ENCODE measurements at regions not wholly inside any gene's neighbourhood (a gene's known extent, or its start where the extent isn't known, plus 50 kb on each side); places are given as distances from the start of the nearest gene placed in this dataset.

DNA sequence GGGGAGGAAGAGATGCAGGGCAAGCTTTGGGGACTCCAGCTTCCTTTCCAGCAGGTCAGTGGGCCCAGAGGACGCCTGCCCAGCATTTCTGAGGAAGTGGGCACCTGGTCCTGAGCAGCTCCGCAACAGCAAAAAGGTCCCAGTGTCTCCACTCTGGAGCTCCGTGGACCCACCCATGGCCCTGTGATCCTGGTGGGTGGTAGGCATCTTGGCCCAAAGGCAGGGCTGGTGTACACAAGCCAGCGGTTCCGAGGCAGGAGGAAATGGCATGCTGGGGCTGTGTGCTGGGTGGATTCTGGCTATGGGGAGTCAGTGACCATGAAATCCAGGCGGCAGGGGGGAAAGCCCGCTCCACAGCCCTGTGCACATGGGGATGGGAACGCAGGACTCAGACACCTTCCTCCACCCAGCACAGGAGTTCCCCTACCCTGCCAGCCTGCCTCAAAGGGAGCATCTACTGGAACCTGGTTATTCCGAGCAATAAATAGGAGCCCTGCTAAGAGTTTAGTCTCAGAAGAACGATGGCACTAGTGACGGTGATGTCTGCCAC, 206.0 kb downstream of the GLI2 start:
- no peak for DNase-seq

DNA sequence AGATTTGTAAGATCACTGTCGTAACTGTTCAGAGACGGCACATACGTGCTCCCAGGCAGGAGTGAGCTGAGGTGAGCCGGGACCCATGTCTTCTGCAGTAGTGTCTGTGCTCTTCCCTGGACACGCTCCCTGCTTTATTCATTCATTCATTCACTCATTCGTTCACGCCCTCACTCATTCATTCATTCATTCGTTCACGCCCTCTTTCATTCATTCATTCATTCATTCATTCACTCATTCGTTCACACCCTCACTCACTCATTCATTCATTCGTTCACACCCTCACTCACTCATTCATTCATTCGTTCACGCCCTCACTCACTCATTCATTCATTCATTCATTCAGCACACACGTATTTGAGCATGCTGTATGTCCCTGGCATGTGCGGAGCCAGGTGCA, 207.0 kb downstream of the GLI2 start:
- no peak for DNase-seq

DNA sequence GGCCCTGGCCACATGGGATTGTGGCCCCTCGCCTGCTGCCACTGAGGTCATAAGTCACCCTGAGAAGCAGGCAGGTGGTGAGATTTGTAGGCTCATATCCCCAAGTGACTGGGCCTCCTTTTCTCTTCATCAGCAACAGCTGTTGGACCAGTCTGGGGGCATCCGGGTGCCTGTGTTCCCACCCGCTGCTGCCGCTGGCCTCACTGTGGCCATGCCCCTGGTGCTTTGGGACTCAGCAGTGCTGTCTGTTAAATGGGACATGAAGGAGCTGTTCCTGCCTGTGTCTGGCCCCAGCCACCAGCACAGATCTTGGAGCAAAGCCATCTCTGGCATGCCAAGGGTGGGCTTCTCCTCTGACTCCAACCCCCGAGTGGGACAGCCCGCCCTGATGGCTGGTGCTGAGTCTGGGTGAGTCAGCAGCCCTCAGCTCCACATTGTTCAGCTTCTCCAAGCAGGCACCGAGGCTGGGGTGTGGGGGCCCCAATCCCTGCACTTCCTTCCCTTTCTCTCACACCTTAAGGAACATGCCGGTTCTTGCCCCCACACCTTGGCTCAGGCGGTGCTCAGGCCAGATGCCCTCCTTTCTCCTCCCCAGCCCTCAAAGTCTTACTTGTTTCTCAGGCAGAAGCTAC, 207.9 kb downstream of the GLI2 start:
- DNase-seq: no peak

DNA sequence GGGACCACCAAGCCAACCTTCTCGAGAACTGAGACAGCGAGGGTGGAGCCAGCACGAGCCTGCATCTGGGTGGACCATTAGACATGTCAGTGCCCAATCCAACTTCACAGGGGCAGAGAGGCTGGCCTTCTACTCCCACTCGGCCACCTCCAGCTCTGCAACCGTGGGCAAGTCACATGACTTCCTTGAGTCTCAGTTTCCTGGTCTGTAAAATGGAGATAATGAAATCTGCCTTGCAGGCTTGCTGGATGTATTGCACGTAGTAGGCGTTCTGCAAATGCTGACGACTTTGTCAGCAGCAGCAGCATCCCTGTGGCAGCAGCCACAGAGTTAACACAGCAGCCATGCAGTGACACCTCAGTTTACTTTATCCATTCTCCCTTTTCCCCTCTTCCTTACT, 208.9 kb downstream of the GLI2 start:
- DNase-seq: no peak

DNA sequence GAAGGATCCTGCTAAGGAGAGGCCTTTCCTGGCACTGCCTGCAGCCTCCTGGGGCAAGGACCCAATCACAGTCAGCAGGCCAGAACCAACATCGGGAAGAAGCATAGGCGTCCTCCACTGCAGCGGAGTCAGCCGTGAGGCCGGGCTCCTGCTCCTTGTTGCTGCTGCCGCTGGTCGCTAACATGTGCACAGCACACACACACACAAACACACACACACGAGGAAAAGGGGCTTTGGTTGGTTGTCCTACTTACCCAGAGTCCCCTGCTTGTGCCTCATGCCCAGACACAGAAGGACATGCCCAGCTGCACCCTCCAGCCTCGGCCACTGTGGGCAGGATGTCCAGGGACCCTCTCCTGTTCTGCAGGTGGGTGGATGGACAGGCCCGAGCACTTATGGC, 209.4 kb downstream of the GLI2 start:
- no peak for DNase-seq

DNA sequence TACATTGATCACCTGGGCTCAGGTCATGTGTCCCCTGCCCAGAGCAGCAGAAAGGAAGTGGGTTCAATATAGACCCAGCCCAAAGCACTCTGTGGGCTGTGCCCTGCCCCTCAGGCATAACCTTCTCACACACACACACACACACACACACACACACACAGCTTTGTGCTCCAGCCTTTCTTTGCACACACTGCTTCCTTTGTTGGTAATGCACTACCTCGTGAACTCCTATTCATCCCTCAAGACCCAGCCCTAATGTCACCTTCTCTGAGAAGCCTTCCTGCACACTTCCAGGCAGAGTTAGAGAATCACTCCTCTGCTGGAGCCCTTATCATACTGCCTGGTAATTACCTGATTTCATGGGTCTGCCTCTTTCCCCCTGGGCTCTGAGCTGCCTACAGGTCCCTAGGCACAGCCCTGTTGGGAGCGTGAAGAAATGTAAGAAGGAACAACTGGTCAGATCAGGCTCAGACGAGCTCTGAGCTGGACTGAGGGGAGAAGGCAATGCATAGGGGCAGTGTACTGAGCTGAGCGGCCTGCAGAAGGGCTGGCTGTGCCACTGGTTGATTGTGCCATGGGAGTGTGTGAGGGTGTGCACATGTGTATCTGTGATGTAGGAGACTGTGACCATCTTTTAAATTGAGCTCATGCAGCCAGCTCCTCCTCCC, 210.3 kb downstream of the GLI2 start:
- DNase-seq: no peak

DNA sequence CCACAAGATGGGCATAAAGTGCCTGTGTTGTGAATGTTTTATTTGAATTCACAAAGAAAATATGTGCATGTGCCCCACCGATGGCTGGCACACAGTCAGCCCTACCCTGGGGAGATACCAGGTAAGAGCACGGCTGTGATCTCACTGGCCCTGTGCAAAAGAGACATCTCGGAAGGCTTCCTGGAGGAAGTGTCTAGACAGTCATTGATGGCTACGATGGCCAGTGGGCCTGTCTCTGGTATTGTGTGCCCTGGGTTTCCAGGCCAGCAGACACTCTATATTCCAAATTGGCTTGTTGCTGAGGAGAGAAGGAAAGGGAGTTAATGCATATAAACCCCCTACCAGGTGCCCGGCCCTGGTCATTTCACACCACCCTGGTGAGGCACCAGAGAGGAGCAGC, 211.7 kb downstream of the GLI2 start:
- no peak for DNase-seq

DNA sequence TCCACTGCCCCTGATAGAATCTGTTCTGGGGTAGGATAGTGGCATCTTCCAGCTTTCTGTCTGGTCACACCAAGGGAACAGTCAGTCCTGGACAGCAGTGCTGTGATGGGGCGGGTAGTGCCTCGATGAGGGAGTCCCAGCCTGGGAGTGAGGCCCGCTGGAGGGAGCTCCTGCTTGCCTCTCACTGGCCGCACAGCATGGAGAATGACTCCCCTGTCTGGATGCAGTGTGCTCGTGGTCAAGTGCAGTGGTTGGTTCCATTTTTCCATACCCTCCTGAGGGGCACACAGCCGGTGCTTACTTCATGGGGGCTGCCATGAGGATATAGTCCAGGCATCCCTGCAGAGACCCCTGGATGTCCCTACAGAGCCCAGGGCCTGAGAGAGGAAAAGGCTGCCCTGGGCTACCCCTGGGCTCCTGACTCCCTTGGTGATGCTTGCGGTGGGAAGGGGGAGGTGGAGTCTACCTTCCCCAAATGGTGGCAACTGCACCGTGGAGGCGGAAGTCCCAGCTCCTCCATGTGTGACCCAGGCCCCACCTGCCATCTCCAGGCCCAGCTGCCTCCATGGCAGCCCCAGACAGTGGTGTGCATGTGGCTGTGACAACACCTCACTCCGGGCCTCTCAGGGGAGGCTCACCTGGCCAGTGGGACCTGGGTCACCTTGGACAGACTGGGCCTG, 212.5 kb downstream of the GLI2 start:
- no peak for DNase-seq

DNA sequence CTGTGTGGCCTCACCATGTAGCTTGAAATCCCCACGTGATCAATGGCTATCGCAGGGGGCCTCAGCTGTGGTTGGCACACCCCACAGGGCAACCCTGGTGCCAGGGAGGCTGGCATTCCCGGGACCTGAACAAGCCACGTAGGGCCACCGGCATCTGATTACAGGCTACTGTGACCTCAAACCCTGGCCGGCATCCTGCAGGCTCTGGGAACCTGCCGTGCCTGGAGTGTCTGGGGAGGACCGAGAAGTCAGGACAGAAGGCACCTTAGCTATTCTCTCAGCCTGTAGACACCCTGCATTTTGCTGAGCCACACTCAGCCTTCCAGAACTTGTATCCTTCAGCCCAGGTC, 213.0 kb downstream of the GLI2 start:
- DNase-seq: no peak

DNA sequence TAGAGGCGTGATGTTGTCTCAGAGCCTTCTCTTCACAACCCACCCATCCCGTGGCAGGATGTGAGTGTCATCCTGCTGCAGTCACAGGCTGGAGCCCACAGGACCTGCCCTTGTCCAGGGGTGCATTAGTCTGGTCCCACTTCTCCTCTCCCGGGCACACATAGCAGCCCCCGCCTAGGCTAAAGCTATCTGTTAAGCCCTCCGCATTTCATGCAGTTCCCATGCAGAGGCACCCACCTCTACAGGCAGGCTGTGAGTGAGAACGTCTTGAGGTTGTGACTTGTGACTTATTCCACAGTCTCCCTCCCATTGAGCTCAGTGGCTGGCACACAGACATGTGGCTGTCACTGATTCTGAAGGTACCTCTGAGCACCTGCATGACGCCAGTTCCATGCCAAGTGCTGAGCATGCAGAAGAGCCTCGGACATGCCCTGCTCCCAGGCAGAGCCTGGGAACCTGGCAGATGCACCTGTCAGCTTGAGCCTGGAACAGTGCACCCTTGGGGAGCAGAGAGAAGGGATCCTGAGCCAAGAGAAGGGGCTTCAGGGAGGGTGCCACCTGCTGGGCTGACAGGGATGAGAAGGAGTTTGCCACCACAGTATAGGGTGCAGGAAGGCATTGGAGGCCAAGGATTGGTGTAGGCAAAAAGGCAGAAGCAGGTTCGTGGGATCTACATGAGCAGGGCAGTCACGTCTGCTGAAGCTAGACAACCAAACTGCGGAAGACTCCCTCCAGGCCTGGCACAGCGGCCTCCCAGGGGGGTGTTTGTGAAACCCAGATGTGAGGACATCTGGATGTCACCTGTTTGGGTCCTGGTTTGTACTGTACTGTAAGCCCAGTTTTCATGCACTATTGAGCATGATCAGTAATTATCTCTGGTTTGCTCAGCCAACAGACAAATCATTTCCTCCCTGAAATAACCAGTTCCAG, 213.6 kb downstream of the GLI2 start:
- DNase-seq: peak in 1 of 2 experiments; percentile 15

DNA sequence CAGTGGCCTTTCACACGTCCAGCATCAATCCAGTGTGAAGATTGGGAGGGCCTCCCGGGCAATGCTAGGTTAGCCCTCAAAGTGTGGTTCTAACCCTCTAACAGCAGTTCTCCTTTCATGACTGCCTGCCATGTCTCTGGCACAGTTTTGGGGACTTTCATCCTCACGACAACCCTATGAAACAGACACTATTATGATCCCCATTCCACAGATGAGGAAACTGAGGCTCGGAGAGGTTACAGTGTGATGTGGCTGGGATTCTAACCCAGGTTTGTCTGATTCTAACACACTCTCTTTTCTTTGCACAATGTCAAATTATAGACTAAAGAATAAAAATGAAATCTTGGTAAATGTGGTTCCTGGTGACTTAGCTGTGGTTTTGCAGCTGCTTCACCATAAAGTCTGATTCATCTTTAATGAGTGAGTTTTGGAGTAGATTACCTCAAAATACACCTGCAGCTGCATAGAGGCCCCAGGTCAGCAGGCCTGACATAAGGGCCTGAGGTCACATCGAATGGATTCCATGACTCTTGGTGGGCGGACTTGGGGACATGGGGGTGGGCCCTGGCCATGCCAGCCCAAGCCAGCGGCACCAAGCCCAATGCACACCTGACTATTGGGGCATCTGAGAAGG, 214.4 kb downstream of the GLI2 start:
- no peak for DNase-seq

DNA sequence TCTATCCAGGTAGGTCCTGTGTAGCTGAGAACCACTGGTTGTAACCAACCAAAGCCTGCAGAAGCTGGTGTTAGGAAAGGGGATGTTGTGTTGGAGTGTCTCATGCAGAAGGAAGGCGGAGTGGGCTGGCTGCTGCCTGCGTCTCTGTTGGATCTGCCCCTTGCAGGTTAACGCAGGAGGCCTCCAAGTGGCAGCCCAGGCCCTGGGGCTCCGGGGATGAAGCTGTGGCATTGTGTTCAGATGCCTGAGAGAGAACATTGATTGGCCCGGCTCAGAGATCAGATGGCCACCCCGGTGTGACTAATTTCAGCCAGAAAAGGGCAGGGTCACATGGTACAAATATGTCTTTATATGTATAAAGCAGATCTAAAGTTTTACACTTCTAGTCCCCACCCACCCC, 216.0 kb downstream of the GLI2 start:
- DNase-seq: no peak

DNA sequence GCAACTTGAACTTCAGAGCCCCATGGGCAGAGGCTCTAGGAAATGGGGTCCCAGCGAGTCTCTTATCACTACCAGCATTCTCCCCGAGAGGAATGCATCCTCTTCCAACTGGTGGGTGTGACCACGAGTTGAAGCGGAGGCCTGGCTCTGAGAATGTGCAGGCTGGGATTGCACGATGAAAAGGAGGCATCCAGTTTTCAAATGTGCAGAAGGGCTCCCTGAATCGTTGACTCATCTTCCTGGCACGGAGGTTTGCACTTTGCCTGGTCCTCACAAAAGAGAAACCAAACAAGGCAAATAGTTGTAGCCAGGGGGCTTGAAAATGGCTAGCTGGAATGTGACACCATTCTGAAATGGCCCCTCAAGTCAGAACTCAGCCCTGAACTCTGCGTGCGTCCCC, 216.7 kb downstream of the GLI2 start:
- DNase-seq: no peak

DNA sequence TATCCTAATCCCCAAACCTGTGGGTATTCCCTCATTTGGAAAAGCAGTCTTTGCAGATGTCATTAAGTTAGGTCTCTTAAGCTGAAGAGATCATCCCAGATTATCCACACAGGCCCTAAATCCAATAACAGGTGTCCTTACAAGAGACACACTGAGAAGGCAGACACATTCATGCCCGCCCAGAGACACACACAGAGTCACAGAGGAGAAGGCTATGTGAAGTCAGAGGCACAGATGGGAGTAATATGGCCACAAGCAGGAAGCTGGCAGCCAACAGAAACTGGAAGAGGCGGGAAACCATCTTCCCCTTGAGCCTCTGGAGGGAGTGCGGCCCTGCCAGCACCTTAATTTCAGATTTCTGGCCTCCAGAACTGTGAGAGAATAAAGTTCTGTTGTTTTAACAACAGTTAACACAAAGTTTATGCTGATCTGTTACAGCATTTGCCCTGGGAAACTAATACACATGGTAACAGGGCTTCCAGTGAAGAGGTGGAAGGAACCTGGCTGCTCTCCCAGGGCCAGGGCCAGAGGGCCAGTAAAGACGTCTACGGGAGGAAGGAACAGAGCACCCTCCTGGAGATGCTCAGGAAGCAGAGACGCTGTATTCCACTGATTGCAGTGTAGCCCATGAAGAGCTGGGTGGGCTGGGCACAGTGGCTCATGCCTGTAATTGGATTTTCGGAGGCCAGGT, 217.5 kb downstream of the GLI2 start:
- DNase-seq: no peak

DNA sequence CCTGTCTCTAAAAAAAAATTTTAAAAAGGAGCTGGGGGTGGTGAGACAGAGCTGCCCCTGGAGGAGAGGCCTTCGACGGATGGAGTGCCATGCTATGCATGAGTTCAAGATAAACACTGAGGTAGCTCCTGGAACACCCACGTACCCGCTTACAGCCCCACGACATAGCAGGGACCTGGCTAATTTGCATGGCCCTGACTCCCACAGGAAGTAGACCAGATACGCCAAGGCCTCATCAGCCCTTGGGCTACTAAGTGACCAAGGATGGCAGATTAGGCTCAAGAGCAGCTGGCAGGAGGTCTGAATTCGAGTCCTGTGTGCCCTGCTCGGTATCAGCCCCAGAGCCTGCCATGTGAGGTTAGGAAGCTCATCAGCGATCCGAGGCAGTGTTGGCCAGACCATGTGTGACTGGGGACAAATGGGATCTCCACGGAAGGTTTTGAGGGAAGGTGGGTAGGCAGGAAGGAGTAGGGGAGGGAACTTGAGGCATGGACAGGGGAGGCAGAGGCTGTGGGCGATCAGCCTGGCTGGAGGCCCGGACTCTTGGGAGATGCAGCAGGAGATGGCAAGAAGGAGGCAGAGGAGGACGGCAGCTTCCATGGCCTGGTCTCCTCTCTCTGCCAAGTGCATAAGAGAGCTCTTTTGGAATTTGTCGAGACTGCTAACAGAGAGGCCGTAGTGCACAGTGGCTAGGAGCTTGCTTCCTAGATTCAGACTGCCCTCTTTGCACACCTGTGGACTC, 218.3 kb downstream of the GLI2 start:
- DNase-seq: no peak

DNA sequence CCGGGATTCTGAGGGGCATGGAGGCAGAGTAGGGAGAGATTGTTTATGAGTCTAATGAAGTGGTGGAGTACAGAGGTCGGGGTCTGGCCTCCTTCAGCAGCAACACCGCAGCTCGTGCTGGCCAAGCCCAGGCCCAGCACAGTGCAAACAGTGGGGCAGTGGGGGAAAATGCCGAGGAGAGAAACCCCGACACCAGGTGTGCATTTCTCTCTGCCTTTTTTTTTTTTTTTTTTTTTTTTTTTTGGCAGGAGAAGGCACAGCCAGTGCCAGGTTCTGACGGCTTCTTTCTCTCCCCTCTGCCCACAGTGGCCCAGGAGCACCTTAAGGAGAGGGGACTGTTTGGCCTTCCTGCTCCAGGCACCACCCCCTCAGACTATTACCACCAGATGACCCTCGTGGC, 219.3 kb downstream of the GLI2 start:
- no peak for DNase-seq

DNA sequence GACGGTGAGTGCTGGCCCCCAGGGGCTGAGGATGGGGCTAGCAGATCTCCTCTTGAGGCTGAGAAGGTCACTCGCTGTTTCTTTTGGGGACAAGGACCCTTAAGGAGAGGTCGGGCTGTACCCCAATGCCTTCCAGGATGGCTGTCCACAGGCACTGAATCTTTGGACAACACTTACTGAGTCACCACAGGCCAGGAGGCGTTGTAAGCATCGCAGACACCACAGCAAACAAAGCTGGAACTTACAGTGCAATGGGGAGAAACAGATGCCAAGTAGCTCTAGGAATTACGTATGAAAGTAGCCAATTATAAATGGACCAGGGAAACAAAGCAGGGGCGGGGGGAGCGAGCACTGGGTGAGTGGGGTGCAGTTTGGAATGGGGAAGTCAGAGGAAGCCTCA, 219.8 kb downstream of the GLI2 start:
- DNase-seq: no peak

DNA sequence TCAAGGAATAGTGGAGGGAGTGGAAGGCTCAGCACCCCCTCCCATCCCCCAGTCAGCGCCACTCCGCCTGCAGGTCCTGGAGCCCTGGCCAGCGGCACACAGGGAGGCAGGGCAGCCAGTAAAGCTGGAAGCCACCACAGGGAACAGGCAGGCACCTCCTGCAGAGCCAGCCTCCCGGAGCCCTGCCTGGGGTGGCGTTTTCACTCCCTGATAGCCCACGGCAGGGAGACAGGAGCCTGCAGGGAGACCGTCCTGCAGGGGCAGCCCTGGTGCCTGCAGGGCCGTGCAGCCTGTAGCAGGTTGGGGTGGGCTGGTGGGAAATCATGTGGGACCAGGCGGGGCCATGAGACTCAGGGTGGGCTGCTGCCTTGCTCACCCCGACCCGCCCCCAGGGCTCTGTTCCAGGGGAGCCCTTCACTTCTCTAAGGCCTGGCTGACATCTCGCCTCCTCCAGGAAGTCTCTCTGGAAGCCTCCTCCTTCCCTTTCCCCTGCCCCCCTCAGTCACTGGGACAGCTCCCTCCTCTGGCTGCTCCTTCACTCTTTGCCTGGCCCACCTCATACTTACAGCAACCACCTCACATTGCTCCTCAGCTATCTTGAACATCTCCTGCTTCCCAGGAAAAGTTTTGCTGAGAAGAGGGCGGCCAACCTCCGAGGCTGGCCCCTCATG, 221.0 kb downstream of the GLI2 start:
- DNase-seq: no peak

DNA sequence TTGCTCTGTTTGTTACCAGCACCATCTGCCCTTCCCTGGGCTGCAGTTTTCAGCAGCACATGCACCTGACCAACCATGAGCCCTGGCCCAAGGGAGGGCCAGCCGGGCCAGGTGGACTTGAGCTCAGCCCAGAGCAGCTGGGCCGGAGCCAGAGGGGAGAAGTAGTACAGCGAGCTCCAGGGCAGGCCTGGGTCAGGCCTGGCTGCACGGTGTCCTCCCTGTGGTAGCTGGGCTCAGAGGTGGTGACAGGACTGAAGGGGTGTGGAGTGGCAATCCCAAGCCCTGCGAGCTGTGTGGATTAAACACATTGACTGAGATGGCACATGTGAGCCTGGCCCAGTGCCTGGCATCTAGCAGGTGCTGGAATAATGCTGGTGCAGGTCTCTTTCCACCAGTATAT, 222.2 kb downstream of the GLI2 start:
- DNase-seq: peak; percentile 46 to 76

DNA sequence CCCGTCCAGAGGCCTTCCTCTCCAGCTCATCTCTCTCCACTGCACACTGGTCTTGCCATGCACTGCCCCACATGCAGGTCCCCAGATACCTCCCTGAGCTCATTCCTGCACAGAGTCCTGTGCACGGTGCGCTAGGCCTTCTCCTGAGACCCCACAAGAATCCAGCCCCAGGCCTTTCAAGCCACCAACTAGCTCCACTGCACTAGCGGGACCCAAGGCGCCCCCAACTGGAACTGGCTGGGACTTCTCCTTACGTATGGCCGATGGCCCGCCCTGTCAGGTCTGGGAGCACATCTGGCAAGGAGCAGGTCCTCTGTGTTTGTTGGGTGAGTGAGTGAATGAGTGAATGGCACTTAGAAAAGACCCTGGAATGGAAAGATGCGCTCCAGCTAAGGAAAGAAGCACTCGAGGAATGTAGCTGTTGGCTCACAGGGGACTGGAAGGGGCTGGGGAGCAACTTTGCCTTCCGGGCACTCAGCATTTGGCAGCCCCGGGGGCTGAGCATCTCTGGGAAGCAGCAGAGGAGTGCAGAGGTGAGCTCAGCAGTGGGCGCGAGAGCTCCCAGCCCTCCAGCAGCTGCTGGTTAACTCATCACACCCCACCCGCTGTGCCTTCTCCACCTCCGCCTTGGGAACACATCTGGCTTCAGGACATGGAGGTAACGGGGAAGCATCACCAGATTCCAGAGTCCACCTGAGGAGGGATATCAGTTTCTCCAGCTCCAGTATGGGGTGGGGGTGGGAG, 223.1 kb downstream of the GLI2 start:
- DNase-seq: no peak
